HG03135 (cell line): ENCODE measurements at regions not wholly inside any gene's neighbourhood (a gene's known extent, or its start where the extent isn't known, plus 50 kb on each side); places are given as distances from the start of the nearest gene placed in this dataset.

ENCODE experiments used
- ATAC-seq: cut with Tn5 transposase; IDR thresholded peaks from one replicate; pipeline ENCODE4 v1.9.1; 2021; ENCODE audit warnings: mild to moderate bottlenecking, moderate library complexity; ENCODE audit not compliant: unreplicated experiment

DNA sequence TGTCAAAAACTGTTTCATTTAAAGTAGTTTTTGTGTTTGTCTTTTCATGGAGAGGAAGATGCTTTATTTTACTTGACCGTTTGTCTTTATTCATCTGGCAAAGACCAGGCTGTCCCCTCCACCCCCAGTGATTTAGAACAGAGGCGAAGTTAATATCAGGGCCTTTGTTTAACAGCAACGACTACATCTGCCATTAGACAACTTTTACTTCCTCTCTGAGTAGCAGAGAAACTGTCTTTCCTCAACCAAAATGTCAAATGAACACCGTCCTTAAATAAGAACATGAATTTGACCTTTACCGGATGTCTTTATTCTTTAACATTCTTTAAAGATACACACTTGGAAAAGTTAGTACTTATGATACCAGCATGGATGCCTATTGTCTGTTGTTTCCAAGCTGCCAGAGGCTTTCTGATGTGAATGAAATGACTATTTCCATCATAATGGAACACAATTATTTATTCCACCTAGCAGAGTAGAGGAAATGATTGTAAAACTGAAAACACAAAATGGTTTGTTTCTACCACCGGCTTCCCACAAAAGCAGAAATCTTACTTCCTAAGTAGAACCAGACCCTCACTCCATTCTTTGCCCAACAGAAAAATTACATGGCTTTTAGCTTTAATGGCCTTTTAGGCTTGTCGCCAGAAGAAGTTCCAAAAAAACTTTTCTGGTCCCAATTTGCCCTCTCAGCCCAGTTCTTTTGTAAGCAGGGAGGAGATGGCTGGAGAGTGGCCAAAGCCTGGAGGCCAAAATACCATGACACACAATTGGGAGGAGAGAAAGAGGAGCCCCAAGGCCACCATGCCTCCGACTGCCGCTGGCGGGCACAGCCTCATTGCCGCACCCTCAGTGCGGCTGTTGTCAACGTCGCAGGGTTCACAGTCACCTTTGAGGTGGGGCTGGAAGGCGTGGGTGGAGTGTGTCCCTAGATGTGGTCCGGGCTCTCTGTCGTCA is 168.5 kb downstream of the TEX36 start:
- ATAC-seq = no peak

DNA sequence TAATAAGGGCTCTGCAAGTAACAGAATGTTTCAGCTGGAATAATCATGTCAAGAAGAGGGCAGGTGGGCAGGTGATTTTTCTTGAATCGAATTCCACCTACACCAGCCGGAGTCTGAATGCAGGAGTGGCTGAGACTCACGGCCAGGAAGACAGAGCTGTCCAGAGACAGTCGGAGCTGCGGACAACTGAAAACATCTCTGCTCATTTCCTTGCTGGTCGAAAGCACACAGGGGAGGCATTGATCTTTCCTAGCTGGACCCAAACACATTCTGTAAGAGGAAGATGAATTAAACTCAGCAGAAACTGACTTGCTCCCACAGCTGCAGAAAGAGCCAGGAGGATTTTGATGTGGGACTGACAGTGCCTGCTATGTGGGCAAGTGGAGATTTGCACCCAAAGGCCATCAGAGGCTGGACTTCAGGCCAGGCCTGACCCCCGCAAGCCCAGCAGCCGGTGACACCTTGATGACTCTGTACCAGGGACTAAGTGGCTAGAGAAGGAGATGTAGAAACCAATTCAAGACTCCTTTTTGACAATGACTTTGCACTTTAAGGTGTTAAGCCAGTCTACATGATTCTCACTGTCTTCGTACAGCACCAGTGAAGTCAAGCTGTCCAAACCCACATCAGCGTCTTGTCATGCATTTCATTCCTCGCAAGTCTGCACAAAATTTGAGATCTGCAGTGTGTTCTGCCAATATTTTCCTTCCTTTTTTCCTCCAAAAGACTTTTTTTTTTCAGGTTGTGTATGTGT is 169.4 kb downstream of the TEX36 start:
- no peak for ATAC-seq

DNA sequence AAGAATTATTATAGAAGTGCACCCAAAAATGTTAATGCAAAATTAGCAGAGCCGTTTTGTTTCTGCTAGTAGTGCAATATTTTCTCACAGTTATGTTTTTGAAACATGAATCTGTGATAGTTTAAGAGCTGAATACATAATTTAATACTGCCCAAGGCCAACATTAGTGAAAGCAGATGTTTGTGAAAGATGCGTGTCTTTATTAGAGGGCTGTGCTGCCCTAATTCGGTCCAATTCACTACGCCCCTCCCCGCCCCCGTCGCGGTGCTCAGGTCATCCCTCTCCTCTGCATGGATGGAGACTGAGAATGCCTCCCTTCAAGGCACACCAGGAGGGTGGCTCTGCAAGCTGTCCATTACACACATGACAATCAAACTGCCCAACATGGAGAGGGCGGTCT is 172.0 kb downstream of the TEX36 start:
- ATAC-seq = no peak

DNA sequence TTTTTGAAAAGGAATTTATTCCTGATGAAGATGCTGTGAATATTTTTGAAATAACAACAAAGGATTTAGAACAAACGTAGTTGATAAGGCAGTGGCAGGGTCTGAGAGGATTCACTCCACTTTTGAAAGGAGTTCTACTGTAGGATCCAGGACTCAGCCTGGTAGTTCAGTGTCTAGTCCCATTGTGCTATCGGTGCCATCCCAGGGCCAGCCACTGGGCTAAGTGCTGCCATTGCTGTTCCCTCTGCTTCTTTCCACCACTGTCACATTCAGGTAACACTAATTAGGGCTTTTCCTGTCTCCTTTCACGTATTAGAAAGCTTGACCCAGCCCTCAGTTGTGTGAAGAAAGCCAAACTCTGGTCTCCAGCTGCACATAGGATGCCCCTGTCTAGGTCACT is 177.3 kb downstream of the TEX36 start:
- ATAC-seq = no peak

DNA sequence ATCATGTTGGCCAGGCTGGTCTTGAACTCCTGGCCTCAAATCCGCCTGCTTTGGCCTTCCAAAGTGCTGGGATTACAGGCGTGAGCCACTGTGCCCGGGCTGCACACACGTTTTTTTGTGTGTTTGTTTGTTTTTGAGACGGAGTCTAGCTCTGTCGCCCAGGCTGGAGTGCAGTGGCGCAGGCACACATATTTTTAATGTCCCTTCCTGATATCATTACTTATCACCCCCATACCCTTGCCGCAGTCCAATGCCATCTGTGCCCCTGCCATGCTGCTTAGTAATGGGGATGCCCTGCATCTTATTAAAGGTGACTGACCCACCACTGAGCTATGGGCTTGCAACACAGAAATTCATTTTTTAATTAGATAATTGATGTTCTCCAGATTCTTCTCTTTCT is 180.7 kb downstream of the TEX36 start:
- no peak for ATAC-seq

DNA sequence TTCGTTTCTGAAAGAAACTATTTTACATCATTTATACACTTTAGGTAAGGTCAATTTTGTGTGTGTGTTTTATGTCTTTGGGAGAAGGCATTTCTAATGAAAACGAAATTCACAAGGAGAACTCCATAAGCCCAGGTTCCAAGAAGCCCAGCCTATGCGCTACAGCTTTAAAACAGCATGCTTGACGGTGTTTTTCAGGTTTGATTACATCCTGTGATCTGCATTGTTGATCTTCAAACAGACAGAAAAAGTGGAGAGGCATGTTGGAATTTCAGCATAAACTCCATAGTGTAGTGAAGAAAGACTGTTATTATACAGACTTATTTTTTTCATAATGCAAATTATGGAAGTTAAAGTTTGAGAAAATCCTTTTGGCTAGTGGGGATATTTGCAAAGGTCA is 187.6 kb downstream of the TEX36 start:
- ATAC-seq = no peak

DNA sequence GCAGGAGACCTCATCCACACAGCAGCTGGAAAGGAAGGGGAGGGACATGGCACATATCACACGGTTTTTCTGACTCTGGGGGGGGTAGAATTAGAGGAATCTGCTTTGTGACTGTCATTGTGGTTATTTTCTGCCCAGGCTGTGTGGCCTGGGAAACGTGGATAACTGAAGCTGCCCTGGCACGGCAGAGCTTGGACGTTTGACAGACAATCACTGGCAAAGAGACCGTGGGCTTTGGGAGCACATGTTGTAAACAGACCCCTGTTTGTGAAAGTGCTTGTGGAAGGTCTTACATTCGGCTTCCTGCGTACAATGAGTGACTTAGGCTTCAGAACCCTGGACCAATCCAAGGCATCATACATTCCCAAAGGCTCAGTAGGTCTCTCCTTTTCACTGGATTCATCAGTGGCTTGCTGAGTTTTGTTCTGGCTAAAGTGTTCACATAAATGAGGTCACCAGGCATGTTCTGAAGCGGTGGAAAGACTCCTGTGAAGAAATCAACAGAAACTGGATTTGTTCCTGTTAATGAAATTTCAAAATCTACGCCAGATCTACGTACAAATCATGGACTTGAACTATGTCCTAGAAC is 188.2 kb downstream of the TEX36 start:
- no peak for ATAC-seq

DNA sequence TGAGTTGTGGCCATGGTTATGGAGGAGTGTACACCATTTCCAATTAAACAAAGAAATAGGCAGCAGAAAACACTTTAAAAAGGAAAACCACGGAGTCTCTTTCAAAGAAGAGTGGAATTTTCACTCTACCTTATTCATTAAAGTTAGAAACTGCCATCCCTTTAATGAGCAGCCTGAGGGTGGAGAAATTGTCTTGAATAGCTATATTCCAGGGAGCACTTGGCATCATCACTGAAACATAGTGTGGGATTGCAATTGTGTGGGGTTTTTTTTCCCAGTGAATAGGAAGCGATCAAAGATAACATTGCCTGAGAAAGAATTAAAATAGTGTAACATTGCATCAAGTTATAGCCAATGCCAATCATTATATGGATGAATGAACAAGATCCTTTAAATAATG is 191.6 kb downstream of the TEX36 start:
- no peak for ATAC-seq

DNA sequence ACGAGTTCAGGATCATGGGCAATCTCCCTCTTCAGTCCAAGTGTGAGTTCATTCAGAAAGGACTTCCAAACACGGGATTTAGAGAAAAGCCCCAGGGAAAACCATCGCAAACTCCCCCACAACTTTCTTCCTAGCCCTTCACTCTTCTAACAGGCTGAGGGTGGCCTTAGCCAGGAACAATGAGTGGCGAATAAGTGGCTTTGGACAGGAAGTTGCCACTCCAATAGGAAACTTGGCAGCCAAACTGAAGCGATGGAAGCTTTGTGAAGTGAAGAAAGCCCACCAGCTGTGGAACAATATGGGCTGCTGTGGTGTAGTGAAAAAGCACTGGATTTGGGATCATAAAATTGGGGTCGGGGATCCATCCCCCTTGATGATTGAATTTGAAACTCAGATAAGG is 193.2 kb downstream of the TEX36 start:
- ATAC-seq = no peak

DNA sequence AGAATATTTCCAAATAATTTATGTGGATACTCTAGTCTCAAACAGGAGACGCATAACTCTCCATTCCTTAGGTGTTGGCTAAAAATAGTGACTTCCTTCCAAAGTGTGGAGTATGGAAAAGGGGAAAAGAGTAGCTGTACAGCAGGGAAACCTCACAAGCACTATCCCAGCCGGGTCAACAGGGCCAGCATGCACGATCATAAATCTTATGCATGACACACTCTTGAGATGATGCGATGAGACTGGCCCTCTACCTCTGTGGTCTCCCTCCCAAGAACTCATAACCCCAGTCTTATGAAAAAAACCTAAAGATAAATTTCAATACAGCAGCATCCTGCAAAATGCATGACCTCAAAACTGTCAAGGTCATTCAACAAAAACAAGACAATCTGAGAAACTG is 197.3 kb downstream of the TEX36 start:
- no peak for ATAC-seq

DNA sequence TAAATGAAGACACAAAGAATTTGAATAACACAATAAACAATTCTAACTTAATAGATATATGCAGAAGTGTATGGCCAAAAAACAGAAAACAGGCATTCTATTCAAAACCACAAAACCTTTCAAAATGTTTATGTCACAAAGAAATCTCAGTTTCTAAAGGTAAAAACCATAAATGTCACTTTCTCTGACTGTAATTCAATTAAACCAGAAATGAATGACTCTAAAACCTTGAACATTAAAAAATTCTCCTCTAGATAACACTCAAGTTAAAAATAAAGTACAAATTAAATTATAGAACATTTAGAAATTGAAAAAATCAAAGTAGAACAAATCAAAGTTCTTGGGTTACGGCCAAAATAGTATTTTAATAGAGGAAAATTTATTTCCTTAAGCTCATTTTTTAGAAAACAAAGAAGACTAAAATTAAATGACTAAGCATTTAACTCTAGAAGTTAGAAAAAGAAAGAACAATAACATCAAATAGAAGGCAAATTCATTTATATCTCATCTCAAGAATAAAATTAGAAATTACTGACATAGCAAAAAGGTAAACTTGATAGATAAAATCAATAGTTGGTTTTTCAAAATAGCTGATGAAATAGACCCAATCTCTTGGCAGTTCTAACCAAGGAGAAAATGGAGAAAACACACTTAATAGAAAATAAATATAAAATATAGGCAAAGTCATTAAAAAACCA is 198.8 kb downstream of the TEX36 start:
- ATAC-seq = no peak

DNA sequence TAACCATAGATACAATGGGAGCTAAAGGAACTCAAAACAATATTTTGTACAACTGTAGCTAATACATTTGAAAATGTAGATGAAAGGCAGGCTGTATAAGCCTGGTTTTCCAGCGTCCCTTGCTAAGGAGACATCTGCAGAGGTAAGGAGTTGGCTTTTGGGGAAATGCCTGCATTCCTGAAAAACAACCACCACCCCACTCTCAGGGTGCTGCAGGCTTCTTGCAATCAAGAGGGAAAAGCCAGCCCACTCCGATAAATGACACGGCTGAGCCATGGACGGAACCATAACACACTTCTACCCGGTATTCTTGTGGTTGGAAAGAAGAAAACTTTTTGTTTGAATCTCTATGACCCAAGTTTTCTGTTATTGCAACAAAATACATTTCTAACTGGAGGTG is 200.3 kb downstream of the TEX36 start:
- no peak for ATAC-seq

DNA sequence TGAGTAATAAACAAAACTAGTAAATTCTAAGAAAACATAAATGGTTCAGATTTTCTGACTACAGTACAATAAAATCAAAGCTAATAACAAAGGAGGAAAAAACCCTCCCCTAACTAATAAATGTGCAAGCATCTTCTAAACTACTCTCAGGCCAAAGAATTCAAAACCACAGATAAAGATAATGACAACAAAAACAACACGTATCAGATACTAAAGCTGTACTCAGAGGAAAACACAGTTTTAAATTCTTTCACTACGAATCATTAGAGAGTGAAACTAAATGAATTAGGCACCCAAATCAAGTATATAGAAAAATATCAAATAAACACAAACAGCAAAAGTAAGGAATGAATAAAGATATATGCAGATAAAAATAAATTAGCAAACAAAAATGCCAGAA is 200.9 kb downstream of the TEX36 start:
- no peak for ATAC-seq

DNA sequence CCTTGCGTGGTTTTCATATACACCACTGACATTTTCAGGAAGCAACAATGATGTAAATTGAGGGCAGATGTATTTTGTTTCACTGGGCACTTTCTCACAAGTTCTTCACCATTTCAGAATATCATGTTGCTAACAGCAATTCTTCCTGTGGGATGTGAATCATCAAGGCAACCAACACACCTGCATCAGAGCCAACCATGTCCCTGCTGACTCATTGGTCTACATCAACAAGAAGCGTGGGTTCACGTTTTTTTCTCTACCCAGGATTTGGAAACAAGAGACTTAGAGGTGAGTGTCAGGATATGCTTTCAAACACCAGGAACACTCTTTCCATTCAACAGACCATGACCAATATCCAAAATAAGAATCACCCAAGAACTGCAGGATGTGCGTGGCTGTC is 203.9 kb downstream of the TEX36 start:
- no peak for ATAC-seq

DNA sequence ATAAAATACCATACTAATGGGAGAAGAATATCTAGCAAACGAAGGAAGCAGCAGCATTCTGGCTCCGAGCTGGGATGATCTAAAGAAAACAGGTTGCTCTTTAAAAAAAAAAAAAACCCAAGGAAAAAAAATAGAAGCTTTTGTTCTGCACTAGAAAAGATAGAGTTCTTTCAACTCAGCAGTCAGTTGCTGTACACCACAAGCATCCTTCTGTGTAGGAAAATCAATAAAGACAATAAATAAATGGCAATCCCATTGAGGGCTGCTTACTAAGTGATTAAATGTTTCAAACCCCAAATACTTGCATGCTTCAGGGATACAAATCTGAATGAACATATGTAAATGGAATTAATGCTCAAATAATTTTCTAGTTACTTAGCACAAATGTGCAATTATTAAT is 207.1 kb downstream of the TEX36 start:
- ATAC-seq = no peak

DNA sequence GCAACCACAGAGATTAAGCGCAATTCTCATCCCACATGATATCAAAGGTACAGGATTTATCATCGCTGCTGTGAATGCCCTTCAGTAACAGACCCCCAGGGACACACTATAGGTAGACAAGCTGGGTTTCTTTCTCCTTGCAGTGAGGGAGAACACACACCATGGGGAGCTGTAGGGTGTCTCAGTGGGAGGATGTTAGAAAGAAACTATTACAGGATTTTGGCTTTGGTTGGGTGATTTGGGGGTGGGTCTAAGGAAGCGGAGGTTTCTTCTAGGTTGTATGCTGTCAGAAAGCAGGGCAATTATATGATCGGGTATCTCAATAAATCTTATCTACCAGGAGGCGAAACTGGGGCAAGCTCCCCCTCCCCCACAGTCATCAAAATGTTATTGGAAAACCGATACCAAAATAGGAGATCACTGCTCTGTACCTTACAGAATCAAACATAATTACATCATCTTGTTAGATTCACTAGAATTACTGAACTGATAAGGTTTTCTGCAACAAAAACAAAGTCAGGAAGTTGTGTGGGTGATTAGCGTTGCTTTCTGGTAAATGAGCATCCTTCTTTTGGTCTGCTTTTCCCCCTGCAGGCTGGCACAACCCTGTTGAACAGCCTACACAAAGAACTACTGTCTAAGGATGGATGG is 209.7 kb downstream of the TEX36 start:
- no peak for ATAC-seq

DNA sequence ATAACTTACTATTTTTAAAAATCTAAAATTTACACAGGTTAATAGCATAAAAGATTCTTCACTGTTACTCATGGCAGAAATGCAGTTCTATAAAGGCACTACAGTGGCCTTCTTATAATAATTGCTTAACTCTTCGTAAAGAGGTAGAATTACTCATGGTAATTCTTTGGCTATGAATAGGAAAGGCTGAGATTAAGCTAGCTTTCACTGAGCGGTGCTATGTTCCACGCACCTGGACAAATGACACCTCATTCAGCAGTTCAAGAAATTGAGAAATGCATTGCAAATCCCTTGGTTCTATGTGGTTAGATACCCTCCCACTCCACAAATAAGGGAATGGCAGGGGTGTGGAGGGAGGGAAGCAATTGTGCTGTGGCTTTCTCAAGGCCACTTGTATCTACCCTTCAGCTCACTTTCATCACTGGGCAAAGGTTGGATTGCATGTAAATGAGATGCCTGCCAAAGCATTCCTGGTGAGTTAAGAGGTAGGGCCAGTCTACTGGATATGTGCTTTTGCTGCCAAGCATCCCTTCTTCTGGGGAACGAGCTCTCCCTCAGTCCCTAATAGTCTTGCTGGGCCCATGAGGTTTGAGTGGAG is 210.9 kb downstream of the TEX36 start:
- ATAC-seq = no peak

DNA sequence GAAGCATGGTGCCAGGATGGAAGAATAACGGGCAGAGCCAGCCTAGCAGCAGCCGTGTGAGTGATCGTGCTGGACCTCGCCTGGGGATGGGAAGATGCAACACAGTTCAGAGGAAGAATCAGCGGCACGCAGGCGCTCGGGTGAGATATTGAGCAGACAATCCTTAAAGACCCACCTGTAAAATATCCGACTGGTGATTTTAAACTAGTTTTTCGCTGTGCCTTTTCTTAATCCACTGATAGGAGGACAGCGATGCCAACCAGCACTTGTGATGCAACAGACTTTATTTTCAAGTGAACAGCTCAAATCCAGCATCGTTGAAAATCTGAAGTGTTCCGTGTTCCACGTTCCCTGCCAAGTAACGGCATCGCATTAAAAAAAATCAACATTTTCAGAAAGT is 214.7 kb downstream of the TEX36 start:
- no peak for ATAC-seq

DNA sequence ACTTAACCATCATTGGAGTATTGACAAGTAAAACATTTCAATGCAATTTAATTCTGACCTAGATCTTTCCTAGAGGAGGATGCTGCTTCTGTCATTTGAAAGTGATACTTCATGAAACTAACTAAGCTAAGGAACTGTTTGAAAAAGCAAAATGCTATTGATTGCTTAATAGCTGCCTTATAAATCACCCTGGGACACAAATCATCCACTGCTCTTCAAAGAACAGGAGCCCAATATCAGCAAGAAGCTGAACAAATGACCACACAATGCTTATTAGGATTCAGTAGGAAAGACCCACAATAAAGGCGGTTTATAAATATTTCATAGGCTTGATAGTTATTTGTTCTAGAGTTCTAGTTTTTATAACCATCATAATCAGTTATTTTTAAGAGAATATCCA is 216.3 kb downstream of the TEX36 start:
- ATAC-seq = no peak

DNA sequence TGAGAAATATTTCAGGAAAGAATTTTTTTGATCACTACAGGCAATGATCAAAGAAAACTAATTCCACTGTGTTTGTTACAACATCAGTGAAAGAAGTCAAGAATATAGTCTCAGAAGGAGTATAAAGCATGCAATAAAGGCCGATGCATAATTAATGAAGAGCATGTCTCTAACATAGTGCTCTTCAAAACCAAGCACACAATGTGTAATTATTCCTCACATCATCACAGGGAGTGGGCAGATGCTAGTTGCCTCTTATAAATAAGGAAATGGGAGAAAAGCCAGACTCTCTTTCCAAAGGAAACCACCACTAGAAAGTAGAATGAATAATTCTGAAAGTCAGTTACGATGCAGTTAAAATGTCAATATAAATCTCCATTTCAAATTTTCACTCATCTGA is 220.1 kb downstream of the TEX36 start:
- ATAC-seq = no peak
